GM21528 (cell line): ENCODE measurements at regions not wholly inside any gene's neighbourhood (a gene's known extent, or its start where the extent isn't known, plus 50 kb on each side); places are given as distances from the start of the nearest gene placed in this dataset.
"Not testable (repeated sequence)": the region's sequence is repeated elsewhere in the genome, so short reads cannot be mapped to it uniquely, and the experiment has no call there.

ENCODE experiments used
- ATAC-seq: cut with Tn5 transposase; IDR thresholded peaks from one replicate; pipeline ENCODE4 v1.9.1; 2021; ENCODE audit warnings: mild to moderate bottlenecking, moderate library complexity; ENCODE audit not compliant: unreplicated experiment, low FRiP score

DNA sequence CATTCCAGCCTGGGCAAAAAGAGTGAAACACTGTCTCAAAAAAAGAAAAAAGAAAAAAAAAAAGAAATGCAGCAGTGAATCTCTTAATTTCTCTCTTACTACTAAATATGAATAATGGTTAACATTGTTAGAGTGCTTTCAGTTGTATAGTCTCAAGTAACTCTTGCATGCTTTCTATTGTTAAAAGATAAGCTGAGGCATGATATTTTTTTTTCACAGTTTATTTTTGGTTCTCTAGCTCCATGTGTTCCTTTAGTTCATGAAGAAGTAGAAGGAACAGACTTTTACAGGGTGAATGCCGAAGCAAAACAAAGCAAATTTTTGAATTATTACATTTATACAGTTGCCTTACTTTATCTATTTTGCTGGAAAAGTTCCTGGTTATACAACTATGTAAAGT is 1180.9 kb downstream of the OTOL1 start:
- no peak for ATAC-seq

DNA sequence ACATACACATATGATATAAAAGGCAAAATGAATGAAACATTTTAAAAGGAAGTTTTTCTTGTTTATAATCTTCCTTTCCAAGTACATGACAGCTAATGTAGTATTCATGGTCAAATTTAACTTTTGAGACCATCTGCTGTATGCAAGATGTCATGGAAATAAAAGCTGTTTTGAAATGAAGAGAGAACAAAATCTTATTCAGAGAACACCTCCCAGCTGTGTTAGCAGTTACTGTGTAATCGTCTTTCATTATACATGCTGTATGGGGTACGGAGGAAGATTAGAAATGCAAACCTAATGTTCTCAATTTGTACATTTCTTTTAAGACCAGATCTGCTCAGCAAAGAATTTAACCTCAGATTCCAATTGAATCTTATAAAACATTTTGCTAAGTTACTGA is 1182.3 kb downstream of the OTOL1 start:
- ATAC-seq, result no peak

GRCh38 chr3:162684260-162684659 is 1187.7 kb downstream of the OTOL1 start:
- no peak for ATAC-seq

GRCh38 chr3:162699291-162699690 is 1202.7 kb downstream of the OTOL1 start:
- no peak for ATAC-seq

- no peak for ATAC-seq
Observed at GRCh38 chr3:162701211-162701610, 1204.6 kb downstream of the OTOL1 start.

- ATAC-seq, result no peak
Observed at GRCh38 chr3:162702768-162703385, 1206.3 kb downstream of the OTOL1 start.

- ATAC-seq, result no peak
Observed at GRCh38 chr3:162704238-162704637, 1207.6 kb downstream of the OTOL1 start.

- ATAC-seq, result no peak
Observed at GRCh38 chr3:162704799-162705385, 1208.3 kb downstream of the OTOL1 start.

- ATAC-seq, result not testable (repeated sequence)
Observed at GRCh38 chr3:162708394-162708793, 1211.8 kb downstream of the OTOL1 start.

DNA sequence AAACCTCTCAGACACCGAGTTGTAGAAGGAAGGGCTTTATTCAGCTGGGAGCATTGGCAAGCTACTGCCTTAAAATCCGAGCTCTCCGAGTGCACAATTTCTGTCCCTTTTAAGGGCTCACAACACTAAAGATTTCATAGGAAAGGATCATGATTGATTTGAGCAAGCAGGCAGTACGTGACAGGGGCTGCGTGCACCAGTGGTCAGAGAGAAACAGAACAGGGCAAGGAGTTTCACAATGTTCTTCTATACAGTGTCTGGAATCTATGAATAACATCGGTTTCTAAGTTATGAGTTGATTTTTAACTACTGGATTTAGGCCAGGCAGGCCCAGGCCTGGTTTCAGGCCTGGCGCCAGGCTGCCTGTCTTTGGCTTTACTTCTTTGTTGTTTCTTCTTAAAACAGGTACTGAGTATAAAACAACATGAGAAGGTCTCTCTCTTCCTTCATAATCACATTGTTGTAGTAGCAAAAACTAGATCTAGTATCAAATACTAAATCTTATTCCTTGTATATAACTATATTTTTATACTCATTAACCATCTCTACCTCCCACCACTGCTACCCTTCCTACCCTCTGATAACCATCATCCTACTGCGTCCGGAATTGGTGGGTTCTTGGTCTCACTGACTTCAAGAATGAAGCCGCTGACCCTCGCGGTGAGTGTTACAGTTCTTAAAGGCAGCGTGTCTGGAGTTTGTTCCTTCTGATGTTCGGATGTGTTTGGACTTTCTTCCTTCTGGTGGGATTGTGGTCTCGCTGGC is 1212.5 kb downstream of the OTOL1 start:
- ATAC-seq, result not testable (repeated sequence)

- no peak for ATAC-seq
Observed at GRCh38 chr3:162710332-162711112, 1213.9 kb downstream of the OTOL1 start.

GRCh38 chr3:162717074-162717473 is 1220.5 kb downstream of the OTOL1 start:
- ATAC-seq, result not testable (repeated sequence)

GRCh38 chr3:162718697-162719096 is 1222.1 kb downstream of the OTOL1 start:
- ATAC-seq, result no peak

DNA sequence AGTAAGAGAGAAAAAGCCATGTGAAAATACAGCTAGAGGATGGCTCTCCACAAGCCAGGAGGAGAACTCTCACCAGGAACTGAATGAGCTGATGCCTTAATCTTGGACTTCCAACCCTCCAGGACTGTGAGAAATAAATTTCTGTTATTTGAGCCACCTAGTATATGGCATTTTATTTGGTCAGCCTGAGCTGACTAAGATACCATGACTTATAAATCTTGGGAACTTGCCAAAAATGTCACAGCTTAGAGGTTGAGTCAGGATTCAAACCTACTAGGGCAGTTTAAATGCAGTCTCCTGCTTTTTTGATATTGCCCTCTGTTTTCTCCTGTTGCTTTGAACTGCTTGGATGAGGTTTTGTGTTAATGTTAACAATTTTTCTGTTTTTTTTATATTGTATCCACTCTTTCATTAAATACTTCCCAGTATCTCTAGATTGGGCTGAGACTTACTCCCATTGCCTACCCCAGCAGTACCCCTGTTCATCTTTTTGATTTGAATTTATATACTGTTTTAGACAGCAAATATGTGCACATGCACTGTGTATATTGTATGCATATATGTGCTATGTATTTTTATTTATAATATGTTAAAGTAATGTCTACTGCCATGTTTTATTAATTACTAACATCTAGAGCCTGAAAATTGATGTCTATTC is 1223.2 kb downstream of the OTOL1 start:
- ATAC-seq, result no peak

DNA sequence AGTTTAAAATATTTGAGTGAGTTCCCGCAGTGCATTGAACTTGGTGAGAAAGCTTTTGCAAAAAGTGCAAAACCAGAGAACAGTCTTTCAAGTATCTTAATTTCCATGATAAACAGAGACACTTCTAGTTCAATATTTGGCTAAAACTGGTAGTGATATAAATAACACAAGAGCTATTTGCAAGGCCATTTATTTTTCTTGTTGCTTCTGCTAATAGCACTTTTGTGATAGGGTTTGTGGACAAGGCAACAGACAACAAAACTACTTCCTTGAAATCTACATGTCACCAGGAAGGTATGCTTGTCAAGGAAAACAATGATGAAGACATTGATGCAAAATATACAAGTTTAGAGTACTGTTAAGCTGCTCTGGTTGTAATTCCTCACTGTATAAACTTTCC is 1225.1 kb downstream of the OTOL1 start:
- no peak for ATAC-seq

DNA sequence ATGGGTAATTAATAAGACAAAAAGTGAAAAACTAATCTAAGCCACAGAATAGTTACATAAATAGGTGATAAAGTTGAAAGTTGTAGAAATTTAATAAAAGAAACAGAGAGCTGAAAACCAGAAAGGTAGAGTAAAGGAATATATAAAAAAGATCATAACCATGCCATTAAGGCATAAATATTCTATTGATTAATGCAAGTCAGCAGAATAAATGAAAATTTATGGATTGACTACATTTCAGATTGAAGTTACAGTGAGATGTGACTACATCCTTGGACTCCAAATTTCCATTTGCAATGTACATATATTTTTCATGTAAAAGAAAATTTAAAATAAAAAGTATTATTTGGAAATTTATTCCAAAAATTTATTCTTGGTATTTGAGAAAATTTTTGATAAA is 1225.7 kb downstream of the OTOL1 start:
- no peak for ATAC-seq

GRCh38 chr3:162722796-162723195 is 1226.2 kb downstream of the OTOL1 start:
- ATAC-seq, result not testable (repeated sequence)

DNA sequence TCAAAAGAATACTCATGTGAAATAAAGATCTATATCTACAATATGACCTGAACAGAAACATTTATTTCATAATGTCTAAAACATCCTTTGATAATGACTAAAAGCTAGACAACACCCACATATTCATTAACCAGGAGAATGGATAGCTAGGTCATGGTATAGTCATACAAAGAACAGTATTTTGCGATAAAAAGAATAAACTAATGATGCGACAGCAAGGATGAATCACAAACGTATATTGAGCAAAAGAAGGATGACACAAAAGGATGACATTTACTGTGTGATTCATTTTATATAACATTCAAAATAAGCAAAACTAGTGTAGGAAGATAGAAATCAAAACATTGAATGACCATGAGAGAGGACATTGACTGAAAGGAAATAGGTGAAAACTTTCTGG is 1233.1 kb downstream of the OTOL1 start:
- ATAC-seq, result no peak

GRCh38 chr3:162731961-162732360 is 1235.4 kb downstream of the OTOL1 start:
- ATAC-seq, result not testable (repeated sequence)

DNA sequence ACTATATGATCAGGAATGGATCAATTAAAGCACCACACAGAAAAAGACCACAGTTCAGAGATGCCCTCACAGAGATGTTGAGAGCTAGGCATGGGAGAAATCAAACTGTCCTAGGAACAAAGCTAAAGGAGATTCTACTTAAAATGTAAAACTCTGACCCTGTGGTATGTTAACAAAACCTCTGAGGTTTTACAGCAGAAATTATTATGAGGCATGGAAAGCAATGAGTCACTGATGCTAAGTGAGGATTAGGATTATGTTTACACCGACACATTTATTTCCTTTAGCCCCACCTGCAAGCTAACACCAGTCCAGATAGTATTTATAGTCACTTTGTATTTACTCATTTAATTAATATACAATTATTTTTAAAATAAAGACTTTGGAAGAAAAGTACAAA is 1242.2 kb downstream of the OTOL1 start:
- ATAC-seq, result no peak
